NCI-H526 treated with DMSO at 0.1 percent for 48 hours (cell line): ENCODE measurements at regions not wholly inside any gene's neighbourhood (a gene's known extent, or its start where the extent isn't known, plus 50 kb on each side); places are given as distances from the start of the nearest gene placed in this dataset.

Source experiments
- DNase-seq: peaks from one replicate; lab custom pipeline; 2025; lab: John Stamatoyannopoulos, UW

DNA sequence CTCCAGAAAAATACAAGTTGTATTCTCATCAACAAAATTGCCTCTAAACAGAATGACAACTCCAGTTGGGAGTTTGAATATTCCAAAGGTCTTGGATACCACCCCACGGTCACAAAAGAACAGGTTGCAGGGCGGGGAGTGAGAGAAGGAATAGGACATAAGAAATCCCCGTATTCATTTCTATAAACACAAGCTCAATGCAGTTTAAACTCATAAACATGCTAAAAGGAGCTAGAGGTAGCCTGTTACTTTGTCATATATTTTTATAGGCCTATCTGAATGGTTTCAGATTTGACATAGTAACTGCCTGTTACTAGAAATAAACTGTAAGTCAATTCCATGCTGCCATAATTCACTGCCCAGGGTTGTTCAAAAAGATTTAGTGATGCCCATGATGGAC is 567.5 kb downstream of the BCL11A start:
- no peak for DNase-seq

DNA sequence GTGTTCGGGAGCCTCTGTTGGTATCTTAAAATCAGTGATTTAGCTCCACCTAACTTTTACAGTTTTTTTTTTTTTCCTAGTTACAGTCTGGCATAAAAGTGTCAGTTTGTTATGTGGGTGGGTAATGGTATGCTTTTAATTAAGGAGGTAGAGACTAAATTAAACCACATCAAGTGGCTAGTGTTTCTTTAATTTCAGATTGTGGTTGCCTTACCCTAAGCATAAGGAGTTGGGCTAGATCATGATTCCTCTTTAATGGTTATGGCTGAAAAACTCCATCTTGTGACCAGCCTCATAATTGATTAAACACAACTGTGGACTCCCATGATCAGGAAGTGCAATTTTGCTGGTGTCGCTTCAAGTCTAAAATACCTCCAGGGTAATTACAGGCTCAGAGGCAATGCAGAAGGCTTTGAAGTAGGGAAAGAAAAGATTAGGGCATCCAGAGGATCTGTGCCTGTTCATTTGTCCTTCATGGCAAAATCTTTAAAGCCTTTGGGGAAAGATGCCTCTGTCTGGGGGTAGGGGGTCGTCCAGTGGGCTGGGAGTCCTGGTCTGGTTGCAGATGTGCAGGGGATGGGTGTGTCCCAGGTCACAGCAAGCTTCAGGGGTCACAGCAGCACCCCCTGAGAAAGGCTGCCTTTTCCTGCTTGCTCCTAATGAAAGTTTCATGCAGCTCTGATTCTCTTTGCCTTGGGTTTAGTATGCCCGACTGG is 579.2 kb downstream of the BCL11A start:
- DNase-seq = no peak

DNA sequence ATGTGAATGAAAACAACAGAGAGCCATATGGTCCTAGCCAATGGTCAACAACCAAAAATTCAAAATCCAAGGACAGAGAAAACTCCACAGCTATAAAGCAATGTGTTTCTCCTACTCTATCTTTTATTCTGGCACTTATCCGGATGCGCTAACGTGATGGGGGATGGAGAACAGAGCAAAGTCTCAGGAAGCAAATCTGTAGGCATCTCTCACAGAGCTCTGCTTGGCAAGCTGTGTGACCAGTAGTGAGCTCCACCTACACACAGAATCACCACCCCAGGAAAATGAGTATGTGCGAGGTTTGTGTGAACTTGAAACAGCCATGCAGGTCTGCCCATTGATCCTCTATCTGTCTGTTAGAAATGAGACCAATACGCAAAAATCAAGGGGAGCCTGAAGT is 584.3 kb downstream of the BCL11A start:
- DNase-seq = no peak

DNA sequence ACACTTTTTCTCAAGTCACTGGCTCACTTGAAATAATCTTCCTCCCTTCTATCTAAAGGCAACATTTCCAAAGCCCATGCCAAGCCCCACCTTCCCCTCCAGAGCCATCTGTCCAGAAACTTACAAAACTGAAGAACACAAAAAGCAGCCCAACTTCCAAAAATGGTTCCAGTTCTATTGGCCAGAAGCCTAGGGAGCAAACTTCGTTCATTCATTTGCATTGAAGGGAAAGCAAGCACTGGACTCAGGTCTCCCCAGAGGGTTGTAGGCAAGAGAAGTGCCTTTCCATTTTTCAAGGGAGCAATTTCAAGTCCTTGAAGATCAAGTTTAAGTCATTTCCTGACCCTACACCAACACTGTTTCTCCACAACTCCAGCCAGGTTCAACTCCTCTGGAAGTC is 585.0 kb downstream of the BCL11A start:
- DNase-seq = no peak

DNA sequence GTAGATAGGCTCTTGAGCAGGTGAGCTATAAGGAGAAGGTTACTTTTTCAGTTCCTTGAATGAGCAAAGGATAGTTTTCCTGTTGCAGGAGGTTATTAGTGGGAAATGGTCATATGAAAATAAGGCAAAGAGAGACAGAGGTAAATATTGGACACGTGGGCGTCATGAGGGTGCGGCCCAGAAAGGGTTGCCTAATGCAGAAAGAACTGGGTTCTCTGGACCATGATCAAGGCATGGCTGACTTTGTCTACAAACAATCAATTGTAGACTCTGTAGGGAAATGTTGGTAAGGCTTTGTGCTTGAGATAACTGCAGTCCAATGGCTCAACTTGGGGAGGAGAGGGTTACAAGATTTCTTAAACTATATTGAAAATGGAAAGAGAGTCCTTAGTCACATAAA is 585.8 kb downstream of the BCL11A start:
- DNase-seq = no peak

DNA sequence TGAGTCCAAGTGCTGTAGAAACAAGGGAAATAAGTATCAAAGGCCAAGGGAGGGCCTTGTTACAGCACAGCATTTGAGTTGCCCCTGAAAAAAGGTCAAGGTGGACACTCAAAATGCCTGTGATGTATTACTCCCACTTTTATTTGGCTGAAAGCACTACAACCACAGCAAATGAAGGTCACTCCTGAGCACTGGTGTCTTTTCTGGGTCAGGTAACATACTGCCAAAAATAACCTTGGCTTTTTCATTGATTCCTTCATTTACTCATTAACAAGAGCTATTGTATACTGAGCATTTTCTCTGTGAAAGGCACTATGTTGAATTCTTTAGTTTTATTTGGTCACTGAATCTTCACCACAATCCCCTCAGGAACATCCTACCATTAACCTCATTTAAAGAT is 590.3 kb downstream of the BCL11A start:
- DNase-seq = no peak

DNA sequence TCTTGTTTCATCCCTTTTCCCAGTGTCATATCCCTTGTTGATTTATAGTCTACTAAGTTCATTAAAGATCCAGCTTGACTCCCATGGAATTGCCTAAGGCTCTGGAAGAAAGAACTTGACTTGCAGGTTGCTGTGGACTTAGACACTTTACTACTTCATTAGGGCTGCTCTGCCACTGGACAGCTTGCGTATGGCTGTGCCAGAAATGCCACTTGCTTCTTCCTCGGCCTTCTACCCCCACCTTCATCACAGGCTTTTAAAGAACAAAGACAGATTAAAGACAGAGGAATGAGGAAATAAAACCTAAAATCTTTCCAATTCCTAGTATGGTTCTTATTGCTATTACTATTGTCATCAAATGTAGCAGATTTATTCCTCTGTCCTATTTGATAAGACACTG is 591.7 kb downstream of the BCL11A start:
- DNase-seq = no peak

DNA sequence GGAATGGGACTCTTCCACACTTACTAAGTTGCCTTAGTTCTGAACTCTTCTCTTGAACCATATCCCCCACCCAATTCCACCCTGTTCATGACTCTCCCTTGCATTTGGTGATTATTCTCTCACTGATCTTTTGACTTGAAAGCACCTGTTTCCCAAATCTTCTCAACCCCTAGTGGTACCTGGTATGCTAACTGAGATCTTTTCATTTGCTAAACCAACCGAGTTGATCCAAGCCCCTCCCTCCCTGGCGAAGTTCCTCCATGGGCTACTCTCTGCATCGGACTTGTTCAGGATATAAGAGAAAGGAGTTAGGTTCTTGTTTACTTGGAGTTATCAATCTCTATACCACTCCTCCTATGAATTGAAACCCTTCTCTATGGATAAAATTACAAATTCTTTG is 593.5 kb downstream of the BCL11A start:
- no peak for DNase-seq

DNA sequence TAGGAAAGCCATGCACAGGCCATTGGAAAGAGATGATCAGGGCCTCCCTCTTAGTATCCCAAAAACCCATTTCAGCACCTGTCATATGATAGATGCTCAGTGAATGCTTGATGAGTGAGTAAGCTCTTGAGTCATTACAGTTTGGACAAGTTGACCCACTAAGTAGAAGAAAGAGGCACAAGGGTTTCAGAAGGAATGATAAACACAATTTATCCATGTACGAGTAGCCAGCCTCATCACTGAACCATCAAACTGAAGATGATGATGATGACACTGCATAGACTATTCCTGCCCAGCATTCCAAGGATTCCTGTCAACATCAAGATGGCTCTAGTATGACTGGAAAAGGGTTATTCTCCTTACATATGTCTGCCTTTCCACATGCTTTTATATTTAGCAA is 596.0 kb downstream of the BCL11A start:
- no peak for DNase-seq

DNA sequence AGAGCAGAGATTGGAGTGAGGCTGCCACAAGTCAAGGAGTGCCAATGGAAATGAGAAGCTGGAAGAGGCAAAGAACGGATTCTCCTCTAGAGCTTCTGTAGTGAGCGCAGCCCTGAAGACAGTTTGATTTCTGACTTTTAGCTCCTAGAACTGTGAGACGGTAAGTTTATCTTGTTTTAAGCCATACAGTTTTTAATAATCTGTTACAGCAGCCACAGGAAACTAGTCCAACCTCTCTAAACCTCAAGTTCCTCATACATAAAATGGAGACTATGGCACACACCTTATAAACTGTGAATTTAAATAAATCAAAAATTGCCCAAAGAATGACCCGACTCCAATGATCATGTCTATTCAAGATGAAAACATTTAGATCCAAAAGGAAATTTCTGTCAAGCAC is 596.5 kb downstream of the BCL11A start:
- DNase-seq = no peak

DNA sequence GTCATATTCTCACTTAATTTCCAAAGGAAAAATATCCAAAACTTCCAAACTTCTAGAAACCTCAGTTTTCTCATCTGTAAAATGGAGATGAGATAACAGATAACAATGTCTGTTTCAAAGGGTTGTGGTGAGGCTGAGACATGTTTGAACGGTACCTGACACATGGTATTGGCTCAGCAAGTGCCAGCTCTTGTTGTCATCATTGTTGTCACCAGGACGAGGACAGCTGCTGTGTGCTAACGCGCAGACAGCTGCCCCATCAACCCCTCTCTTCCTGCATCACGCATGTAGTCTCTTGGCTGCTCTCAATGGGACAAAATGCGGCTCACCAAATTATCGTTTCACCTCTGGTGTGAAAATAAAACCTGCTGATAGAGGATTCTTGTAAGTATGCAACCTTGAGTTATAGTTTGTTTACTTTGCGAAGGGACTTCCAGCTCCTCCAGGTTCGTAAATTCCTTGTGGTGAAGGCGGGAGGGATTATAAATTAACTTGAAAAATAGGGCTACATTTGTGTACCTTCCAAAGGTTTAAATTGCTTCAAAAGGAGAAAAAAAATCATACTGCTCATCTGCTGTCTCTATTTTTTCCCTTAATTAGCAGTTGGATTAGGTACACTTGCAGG is 605.4 kb downstream of the BCL11A start:
- DNase-seq = no peak

DNA sequence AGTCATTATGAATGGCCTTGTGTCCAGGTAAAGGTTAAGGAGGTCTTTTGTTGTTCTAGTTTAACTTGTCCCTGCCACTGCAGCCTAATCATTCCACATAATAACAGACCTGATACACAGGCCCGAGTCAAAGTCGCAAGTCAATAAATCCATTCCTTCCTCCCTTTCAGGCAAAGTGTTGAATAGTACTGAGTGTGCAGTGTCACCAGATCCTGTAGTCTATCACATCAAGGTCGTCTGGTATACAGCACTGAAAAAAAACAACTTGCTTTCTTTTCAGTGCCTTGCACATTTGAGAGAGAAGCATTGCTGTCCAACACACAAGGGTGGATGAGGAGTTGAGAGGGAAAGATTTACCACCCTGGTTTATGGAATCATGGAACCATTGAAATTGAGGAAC is 606.2 kb downstream of the BCL11A start:
- no peak for DNase-seq

DNA sequence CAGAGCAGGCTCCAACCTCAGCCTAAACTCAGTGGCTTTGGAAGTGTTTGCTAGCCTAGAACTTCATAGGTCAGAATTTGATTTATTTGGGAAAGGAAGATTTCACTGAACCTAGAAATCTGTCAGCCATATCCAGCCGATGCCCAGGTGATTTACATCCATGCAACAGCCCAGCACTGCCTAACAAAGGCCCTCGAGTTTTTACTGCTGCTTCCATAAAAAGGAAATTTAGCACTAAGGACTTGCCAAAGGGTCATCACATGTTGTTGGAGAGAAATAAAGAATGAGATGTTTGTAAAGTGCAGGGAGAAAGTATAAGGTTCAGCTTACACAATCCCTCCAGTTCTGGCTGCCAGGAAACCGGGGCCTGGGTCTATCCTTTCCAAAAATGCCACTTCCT is 614.2 kb downstream of the BCL11A start:
- DNase-seq = no peak

DNA sequence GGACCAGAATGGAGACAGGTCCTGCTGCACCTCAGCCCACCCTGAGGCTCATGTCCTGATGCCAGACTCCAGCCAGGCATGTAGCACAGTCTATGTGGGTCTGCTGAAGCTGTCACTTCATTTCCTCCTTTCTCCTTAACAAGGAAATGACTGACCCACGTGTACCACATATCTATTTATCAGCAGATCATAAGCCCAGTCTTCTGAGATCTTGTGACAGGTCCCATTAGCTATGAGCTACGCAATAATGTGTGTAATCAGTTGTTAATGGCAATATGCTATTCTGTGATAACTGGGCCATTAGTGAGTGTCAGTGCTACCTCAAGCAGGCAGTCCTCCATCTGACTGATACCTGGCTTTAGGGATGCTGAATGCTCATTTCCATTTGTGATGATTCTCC is 615.3 kb downstream of the BCL11A start:
- DNase-seq = no peak

DNA sequence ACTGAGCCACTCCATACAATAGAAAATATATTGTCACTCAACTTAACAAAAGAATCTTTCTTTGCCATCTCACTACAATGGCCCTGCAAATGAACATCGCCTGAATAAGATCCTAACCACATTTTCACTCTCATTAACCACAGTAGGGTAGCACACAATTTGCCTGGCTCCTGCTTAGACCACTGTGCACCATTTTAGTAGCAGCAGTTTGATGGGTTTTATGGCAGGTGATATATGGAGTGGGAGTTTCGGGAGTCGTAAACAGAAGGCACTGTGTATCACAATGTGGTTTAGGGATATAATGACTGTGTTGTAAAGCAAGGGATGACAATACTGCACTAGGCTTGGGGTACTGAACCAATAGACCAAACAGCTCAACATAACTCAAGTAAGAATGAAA is 617.4 kb downstream of the BCL11A start:
- DNase-seq = no peak

DNA sequence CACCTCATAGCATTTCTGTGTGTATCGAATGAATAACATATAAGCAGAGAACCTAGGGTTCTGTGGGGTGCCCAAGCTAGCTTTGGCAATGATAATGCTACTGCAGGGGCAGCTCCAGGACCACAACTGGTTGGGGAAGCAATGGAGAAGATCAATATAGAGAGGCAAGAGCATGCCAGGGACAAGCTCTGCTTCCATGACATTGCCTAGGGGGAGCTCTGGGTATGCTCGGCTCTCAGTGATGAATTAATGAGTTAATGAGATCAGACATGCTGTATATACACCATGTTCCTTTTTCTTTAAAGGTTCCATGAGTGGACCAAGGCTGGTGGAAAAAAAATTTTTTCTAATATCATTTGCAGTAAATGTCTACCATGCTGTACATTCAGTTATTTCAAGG is 618.4 kb downstream of the BCL11A start:
- no peak for DNase-seq

DNA sequence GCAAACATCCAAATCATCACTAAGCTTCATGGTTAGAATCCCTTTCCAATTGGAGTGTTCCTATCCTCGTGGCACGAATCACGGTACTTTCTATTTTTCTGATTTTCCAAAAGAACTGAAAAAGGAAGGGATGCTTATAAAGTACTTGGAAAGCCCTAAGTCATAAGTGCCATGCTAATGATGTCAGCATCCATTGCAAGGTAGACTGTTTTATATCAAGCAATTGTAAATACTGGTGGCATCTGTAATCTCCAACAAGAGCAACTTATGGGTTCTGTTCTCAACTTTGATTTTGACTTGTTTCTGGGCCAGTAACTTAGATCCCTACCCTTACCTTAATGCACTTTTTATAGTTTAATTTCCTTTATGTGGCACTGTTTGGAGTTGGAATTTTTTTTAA is 619.5 kb downstream of the BCL11A start:
- no peak for DNase-seq

DNA sequence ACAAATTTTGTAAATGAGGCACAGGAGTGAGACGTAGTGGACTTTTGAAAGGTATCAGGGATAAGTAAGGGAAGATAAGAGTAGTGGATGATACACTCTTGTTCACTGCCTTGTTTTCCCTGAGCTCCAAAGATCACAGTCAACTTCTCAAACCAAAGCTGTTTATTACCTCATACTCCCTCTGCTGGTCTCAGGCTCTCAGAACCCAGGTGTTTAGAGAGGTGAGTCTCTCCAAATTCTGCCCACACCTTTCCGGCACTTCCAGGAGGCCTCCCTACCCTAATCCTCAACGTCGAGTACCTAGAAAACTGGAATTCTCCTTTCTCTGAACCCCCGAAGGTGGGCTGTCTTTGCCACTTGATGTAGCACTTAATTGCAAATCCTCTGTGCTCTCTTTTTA is 621.1 kb downstream of the BCL11A start:
- no peak for DNase-seq

DNA sequence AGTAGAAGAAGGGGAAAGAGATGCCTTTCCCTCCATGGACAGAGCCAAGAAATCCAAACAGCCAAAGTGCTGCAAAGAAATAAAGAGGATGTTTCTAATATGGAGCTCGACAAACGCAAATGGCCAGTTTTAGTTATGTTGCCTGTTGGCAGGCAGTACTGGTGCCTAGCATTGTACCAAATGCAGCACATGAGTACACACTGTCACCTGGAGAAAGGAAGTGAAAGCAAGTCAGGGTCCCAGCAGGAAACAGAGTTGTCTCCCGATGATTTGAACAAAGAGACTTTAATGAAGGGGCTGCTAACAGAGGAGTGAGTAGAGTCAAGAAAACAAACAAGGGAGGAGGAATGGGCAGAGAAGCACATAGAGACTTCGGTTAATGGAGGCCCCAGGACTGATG is 623.0 kb downstream of the BCL11A start:
- no peak for DNase-seq

DNA sequence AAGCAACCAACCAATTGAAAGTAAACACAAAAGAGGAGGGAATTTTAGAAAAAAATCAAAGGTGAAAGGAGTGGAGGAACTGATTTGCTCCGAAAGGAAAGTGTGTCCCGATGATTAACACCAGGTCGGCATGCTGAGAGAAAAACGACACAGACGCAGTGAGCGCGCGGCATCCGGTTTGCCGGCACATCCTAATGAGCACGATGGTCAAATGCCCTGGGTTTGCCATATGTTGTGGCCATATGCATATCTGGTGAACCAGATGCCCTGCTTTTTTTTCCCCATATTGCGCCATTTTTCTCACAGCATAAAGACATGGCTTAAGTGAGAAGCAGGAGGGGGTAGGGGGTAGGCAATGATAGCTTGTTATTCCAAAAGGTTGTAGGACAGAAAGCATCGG is 626.7 kb downstream of the BCL11A start:
- DNase-seq = no peak

DNA sequence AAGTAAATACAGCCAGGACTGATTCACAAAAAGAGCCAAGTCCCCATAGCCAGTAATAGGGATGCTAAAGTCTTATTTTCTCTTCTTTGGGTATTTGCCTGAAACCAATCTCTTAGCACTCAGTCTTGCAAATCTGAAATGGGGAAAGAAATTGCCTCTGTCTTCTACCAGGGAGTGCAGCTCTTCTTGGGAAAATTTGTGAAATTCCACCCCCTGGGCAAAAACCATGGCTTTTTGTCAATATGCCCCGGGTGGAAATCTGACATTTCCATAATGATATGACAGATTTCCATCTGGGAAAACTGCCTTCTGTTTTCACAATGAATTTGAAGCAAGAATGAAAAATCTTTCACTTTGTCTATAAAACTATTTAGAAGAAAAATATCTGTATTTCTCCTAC is 628.1 kb downstream of the BCL11A start:
- DNase-seq = no peak

DNA sequence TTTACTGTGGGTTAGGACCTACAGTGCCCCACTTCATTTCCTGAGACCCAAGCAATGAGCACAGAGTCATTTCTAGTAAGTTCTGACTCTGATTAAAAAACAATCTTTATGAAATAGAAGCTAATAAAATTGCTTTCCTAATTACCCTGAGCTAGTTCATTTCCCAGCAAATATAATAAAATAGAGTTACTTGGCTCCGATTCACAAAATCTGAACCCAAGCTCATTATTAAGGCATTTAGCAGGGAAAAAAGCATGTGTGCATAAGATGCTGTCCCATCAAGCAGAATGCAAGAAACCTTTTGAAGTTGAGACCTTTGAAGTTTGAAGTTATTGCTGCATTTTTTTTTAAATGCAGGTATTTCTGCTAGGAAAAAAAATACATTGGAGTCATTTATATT is 629.1 kb downstream of the BCL11A start:
- no peak for DNase-seq

DNA sequence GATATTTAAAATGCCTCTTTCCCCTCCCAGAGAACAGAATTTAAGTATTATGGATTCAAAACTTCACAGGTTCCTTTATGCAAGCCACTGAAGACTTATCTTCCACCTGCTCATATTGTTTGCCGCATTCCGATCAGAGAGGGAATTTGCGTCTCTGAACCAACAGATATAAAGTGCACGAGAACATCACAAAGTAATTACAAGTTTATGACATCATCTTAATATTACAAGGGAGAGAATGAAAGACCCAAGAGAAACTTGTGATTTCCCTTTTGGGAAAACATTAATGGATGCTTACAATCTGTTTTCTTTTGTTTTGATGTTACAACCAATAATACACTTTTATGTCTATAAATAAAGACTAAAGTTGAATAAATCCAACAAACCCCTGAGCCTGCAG is 631.0 kb downstream of the BCL11A start:
- no peak for DNase-seq

DNA sequence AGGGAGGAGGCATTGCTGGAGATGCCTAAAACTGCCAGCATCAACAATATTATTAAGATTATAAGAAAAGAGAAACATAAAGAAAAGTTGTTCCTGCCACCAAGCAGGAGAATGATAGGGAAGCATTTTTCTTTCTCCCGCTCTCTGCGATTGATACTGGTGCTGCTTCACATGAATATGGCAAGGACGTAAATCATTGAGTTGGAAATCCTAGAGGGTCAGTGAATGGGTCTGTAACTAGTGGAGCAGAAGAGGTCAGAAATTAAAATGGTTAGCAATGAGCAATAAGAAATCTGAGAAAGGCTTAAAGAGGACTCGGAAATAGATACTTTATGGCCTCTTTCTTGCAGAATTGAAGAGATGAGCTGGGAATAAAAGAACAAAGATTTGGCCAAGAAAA is 631.7 kb downstream of the BCL11A start:
- no peak for DNase-seq
